ENCODE measurements at regions not wholly inside any gene's neighbourhood (a gene's known extent, or its start where the extent isn't known, plus 50 kb on each side); places are given as distances from the start of the nearest gene placed in this dataset.
"Not testable (repeated sequence)": the region's sequence is repeated elsewhere in the genome, so short reads cannot be mapped to it uniquely, and the experiment has no call there.

DNA sequence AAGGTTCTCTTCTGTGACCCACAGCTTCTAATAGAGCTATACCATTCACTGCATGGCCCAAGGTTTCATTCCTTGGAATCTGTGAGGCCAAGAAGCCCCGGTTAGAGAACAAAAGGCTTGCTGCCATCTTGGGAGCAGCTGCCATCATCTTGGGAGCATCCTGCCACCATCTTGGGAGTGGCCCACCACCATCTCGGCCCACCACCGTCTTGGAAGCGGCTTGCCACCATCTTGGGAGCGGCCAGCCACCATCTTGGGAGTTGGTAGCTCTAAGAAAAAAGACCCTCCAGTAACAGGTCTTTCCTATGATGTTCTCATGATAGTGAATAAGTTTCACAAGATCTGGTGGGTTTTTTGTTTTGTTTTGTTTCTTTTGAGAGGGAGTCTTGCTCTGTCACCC lies 703.9 kb upstream of the ANO3 start:
- H3K9me3 ChIP-seq (ENCODE audit: control extremely low read depth in 1 of 5, control insufficient read depth in 4 of 5, insufficient read depth in 2 of 5, low read depth in 1 of 5, low read length in 4 of 5), result no peaks in the 10 kb centered on the region
- H3K4me3 ChIP-seq (ENCODE audit: control insufficient read depth in 1 of 7, extremely low read depth in 1 of 7, insufficient read depth in 4 of 7, low read depth in 2 of 7, low read length in 6 of 7), result no peak overlapping the region
- H3K36me3 ChIP-seq (ENCODE audit: control insufficient read depth in 4 of 4, insufficient read depth in 4 of 4, low read length in 3 of 4), result no peaks in the 10 kb centered on the region
- POLR2A ChIA-PET, result no interaction called here
- WGBS (ENCODE audit: insufficient coverage), result 90% methylated on average over 5 of the region's 5 CpGs
- no peaks in the 10 kb centered on the region for H3K4me1 ChIP-seq (ENCODE audit: control extremely low read depth in 1 of 4, control insufficient read depth in 4 of 4, insufficient read depth in 4 of 4, low read length in 3 of 4)
- CTCF ChIA-PET, result interaction anchor here (1.1 kb wide), 1 partner anchor 25 kb away, joined by 3 read pairs; no protein-coding TSS in a partner anchor
- DNase-seq, result no peak
- H3K27ac ChIP-seq (ENCODE audit: insufficient read depth in 1 of 2, low read depth in 1 of 2, low read length in 2 of 2, poor library complexity in 1 of 2, severe bottlenecking in 2 of 2), result no peak overlapping the region
- H3K27me3 ChIP-seq (replicated peaks in 2 of 5; ENCODE audit: control insufficient read depth in 4 of 5, insufficient read depth in 5 of 5, low read length in 4 of 5), result no peaks in the 10 kb centered on the region

GRCh38 chr11:25633230-25633629 lies 698.7 kb upstream of the ANO3 start:
- WGBS (ENCODE audit: insufficient coverage), result no CpG with 5 or more reads among the region's 1 CpG
- CTCF ChIA-PET, result no interaction called here
- no peaks in the 10 kb centered on the region for H3K27me3 ChIP-seq (replicated peaks in 2 of 5; ENCODE audit: control insufficient read depth in 4 of 5, insufficient read depth in 5 of 5, low read length in 4 of 5)
- no peak overlapping the region for H3K27ac ChIP-seq (ENCODE audit: insufficient read depth in 1 of 2, low read depth in 1 of 2, low read length in 2 of 2, poor library complexity in 1 of 2, severe bottlenecking in 2 of 2)
- no peak for DNase-seq
- H3K4me1 ChIP-seq (ENCODE audit: control extremely low read depth in 1 of 4, control insufficient read depth in 4 of 4, insufficient read depth in 4 of 4, low read length in 3 of 4), result no peaks in the 10 kb centered on the region
- H3K9me3 ChIP-seq (ENCODE audit: control extremely low read depth in 1 of 5, control insufficient read depth in 4 of 5, insufficient read depth in 2 of 5, low read depth in 1 of 5, low read length in 4 of 5), result no peaks in the 10 kb centered on the region
- POLR2A ChIA-PET, result no interaction called here
- no peak overlapping the region for H3K4me3 ChIP-seq (ENCODE audit: control insufficient read depth in 1 of 7, extremely low read depth in 1 of 7, insufficient read depth in 4 of 7, low read depth in 2 of 7, low read length in 6 of 7)
- H3K36me3 ChIP-seq (ENCODE audit: control insufficient read depth in 4 of 4, insufficient read depth in 4 of 4, low read length in 3 of 4), result no peaks in the 10 kb centered on the region

- CTCF ChIA-PET; H3K4me3 ChIP-seq (ENCODE audit: control insufficient read depth in 1 of 7, extremely low read depth in 1 of 7, insufficient read depth in 4 of 7, low read depth in 2 of 7, low read length in 6 of 7); POLR2A ChIA-PET; DNase-seq; H3K4me1 ChIP-seq (ENCODE audit: control extremely low read depth in 1 of 4, control insufficient read depth in 4 of 4, insufficient read depth in 4 of 4, low read length in 3 of 4); H3K27me3 ChIP-seq (replicated peaks in 2 of 5; ENCODE audit: control insufficient read depth in 4 of 5, insufficient read depth in 5 of 5, low read length in 4 of 5); H3K9me3 ChIP-seq (ENCODE audit: control extremely low read depth in 1 of 5, control insufficient read depth in 4 of 5, insufficient read depth in 2 of 5, low read depth in 1 of 5, low read length in 4 of 5); H3K27ac ChIP-seq (ENCODE audit: insufficient read depth in 1 of 2, low read depth in 1 of 2, low read length in 2 of 2, poor library complexity in 1 of 2, severe bottlenecking in 2 of 2); H3K36me3 ChIP-seq (ENCODE audit: control insufficient read depth in 4 of 4, insufficient read depth in 4 of 4, low read length in 3 of 4): not testable (repeated sequence)
- 96% methylated on average over 12 of the region's 12 CpGs for WGBS (ENCODE audit: insufficient coverage)
These were observed 682.7 kb upstream of the ANO3 start for GRCh38 chr11:25649220-25649619.

- ChIA-PET CTCF (no interaction called here), POLR2A (no interaction called here)
- Histone ChIP-seq H3K4me1 (ENCODE audit: control extremely low read depth in 1 of 4, control insufficient read depth in 4 of 4, insufficient read depth in 4 of 4, low read length in 3 of 4) (no peaks in the 10 kb centered on the region), H3K36me3 (ENCODE audit: control insufficient read depth in 4 of 4, insufficient read depth in 4 of 4, low read length in 3 of 4) (no peaks in the 10 kb centered on the region), H3K9me3 (ENCODE audit: control extremely low read depth in 1 of 5, control insufficient read depth in 4 of 5, insufficient read depth in 2 of 5, low read depth in 1 of 5, low read length in 4 of 5) (no peaks in the 10 kb centered on the region), H3K4me3 (ENCODE audit: control insufficient read depth in 1 of 7, extremely low read depth in 1 of 7, insufficient read depth in 4 of 7, low read depth in 2 of 7, low read length in 6 of 7) (no peak overlapping the region), H3K27me3 (replicated peaks in 2 of 5; ENCODE audit: control insufficient read depth in 4 of 5, insufficient read depth in 5 of 5, low read length in 4 of 5) (no peaks in the 10 kb centered on the region), H3K27ac (ENCODE audit: insufficient read depth in 1 of 2, low read depth in 1 of 2, low read length in 2 of 2, poor library complexity in 1 of 2, severe bottlenecking in 2 of 2) (no peak overlapping the region)
- DNase-seq, result no peak
- WGBS (ENCODE audit: insufficient coverage), result no CpG with 5 or more reads among the region's 12 CpGs
These were observed 681.6 kb upstream of the ANO3 start for GRCh38 chr11:25650319-25650718.

- no CpG with 5 or more reads among the region's 2 CpGs for WGBS (ENCODE audit: insufficient coverage)
These were observed 676.3 kb upstream of the ANO3 start for GRCh38 chr11:25655636-25656035.

DNA sequence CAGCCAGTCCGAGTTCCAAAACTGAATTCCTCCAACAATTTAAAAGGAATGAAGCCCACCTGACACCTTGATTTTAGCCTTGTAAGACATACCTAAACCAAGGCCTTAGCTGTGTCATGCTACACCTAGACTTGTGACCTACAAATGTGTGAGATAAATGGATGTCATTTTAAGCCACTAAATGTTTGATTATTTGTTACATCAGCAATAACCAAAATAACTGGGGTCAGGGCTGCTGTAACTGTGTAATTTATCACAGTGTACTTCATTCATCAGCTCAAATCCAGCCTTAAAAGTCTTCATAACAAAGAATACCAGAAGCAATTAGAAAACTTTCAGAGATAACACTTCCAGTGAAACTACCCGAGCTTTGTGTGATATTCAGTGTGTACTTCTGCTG lies 673.0 kb upstream of the ANO3 start:
- no peaks in the 10 kb centered on the region for H3K36me3 ChIP-seq (ENCODE audit: control insufficient read depth in 4 of 4, insufficient read depth in 4 of 4, low read length in 3 of 4)
- DNase-seq, result no peak
- H3K4me1 ChIP-seq (ENCODE audit: control extremely low read depth in 1 of 4, control insufficient read depth in 4 of 4, insufficient read depth in 4 of 4, low read length in 3 of 4), result no peaks in the 10 kb centered on the region
- no peak overlapping the region for H3K27ac ChIP-seq (ENCODE audit: insufficient read depth in 1 of 2, low read depth in 1 of 2, low read length in 2 of 2, poor library complexity in 1 of 2, severe bottlenecking in 2 of 2)
- no peaks in the 10 kb centered on the region for H3K27me3 ChIP-seq (replicated peaks in 2 of 5; ENCODE audit: control insufficient read depth in 4 of 5, insufficient read depth in 5 of 5, low read length in 4 of 5)
- no peak overlapping the region for H3K4me3 ChIP-seq (ENCODE audit: control insufficient read depth in 1 of 7, extremely low read depth in 1 of 7, insufficient read depth in 4 of 7, low read depth in 2 of 7, low read length in 6 of 7)
- WGBS (ENCODE audit: insufficient coverage), result no CpG with 5 or more reads among the region's 2 CpGs
- POLR2A ChIA-PET, result no interaction called here
- H3K9me3 ChIP-seq (ENCODE audit: control extremely low read depth in 1 of 5, control insufficient read depth in 4 of 5, insufficient read depth in 2 of 5, low read depth in 1 of 5, low read length in 4 of 5), result no peaks in the 10 kb centered on the region
- CTCF ChIA-PET, result no interaction called here

More at GRCh38 chr11:25655636-25656035, 676.3 kb upstream of the ANO3 start:
- H3K27ac ChIP-seq (ENCODE audit: insufficient read depth in 1 of 2, low read depth in 1 of 2, low read length in 2 of 2, poor library complexity in 1 of 2, severe bottlenecking in 2 of 2), result no peak overlapping the region
- H3K4me3 ChIP-seq (ENCODE audit: control insufficient read depth in 1 of 7, extremely low read depth in 1 of 7, insufficient read depth in 4 of 7, low read depth in 2 of 7, low read length in 6 of 7), result no peak overlapping the region
- no peaks in the 10 kb centered on the region for H3K27me3 ChIP-seq (replicated peaks in 2 of 5; ENCODE audit: control insufficient read depth in 4 of 5, insufficient read depth in 5 of 5, low read length in 4 of 5)
- no peaks in the 10 kb centered on the region for H3K9me3 ChIP-seq (ENCODE audit: control extremely low read depth in 1 of 5, control insufficient read depth in 4 of 5, insufficient read depth in 2 of 5, low read depth in 1 of 5, low read length in 4 of 5)
- ChIA-PET POLR2A (no interaction called here), CTCF (no interaction called here)
- no peaks in the 10 kb centered on the region for H3K36me3 ChIP-seq (ENCODE audit: control insufficient read depth in 4 of 4, insufficient read depth in 4 of 4, low read length in 3 of 4)
- no peaks in the 10 kb centered on the region for H3K4me1 ChIP-seq (ENCODE audit: control extremely low read depth in 1 of 4, control insufficient read depth in 4 of 4, insufficient read depth in 4 of 4, low read length in 3 of 4)
- no peak for DNase-seq

DNA sequence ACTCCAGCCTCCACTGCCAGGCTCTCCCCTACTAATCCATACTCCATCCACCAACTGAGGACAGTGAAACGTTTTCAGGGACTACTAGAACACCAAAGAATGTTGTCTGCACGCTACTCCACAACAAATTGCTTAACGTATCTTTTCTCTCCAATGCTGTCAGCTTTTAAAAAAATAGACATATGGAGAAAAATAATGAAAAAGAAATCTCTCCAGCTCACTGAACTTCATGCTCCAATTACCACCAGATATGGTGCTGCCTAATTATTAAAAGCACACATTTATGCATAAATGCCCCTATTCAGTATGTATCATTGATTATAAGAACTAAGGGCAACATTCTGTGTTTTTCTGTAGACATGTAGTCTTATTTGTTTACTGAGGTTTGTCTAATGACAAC lies 672.2 kb upstream of the ANO3 start:
- H3K4me3 ChIP-seq (ENCODE audit: control insufficient read depth in 1 of 7, extremely low read depth in 1 of 7, insufficient read depth in 4 of 7, low read depth in 2 of 7, low read length in 6 of 7), result no peak overlapping the region
- no peaks in the 10 kb centered on the region for H3K9me3 ChIP-seq (ENCODE audit: control extremely low read depth in 1 of 5, control insufficient read depth in 4 of 5, insufficient read depth in 2 of 5, low read depth in 1 of 5, low read length in 4 of 5)
- H3K4me1 ChIP-seq (ENCODE audit: control extremely low read depth in 1 of 4, control insufficient read depth in 4 of 4, insufficient read depth in 4 of 4, low read length in 3 of 4), result no peaks in the 10 kb centered on the region
- CTCF ChIA-PET, result no interaction called here
- WGBS (ENCODE audit: insufficient coverage), result no CpG with 5 or more reads among the region's 3 CpGs
- H3K27ac ChIP-seq (ENCODE audit: insufficient read depth in 1 of 2, low read depth in 1 of 2, low read length in 2 of 2, poor library complexity in 1 of 2, severe bottlenecking in 2 of 2), result no peak overlapping the region
- POLR2A ChIA-PET, result no interaction called here
- no peaks in the 10 kb centered on the region for H3K36me3 ChIP-seq (ENCODE audit: control insufficient read depth in 4 of 4, insufficient read depth in 4 of 4, low read length in 3 of 4)
- no peaks in the 10 kb centered on the region for H3K27me3 ChIP-seq (replicated peaks in 2 of 5; ENCODE audit: control insufficient read depth in 4 of 5, insufficient read depth in 5 of 5, low read length in 4 of 5)
- DNase-seq, result no peak

DNA sequence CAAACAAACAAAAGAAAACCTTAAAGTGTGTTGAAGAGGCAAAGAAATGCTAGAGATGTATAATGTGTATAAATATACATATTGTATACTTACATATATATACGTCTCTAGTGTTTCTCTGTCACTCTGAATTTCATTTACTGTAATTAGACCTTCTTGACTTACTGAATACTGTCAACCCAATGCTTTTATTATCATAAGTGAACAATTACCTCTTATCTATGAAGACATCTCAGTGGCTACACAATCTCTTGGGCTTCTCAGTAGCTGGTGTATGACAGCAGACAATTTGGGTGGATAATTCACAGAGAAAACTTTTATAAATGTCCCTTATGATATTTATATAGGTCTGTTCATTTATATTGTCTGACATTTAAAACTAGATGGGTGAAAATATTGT lies 664.1 kb upstream of the ANO3 start:
- WGBS (ENCODE audit: insufficient coverage), result no CpG with 5 or more reads among the region's 1 CpG
- no peak for DNase-seq
- Histone ChIP-seq H3K27me3 (replicated peaks in 2 of 5; ENCODE audit: control insufficient read depth in 4 of 5, insufficient read depth in 5 of 5, low read length in 4 of 5) (no peaks in the 10 kb centered on the region), H3K4me3 (ENCODE audit: control insufficient read depth in 1 of 7, extremely low read depth in 1 of 7, insufficient read depth in 4 of 7, low read depth in 2 of 7, low read length in 6 of 7) (no peak overlapping the region), H3K36me3 (ENCODE audit: control insufficient read depth in 4 of 4, insufficient read depth in 4 of 4, low read length in 3 of 4) (no peaks in the 10 kb centered on the region), H3K4me1 (ENCODE audit: control extremely low read depth in 1 of 4, control insufficient read depth in 4 of 4, insufficient read depth in 4 of 4, low read length in 3 of 4) (no peaks in the 10 kb centered on the region), H3K27ac (ENCODE audit: insufficient read depth in 1 of 2, low read depth in 1 of 2, low read length in 2 of 2, poor library complexity in 1 of 2, severe bottlenecking in 2 of 2) (no peak overlapping the region), H3K9me3 (ENCODE audit: control extremely low read depth in 1 of 5, control insufficient read depth in 4 of 5, insufficient read depth in 2 of 5, low read depth in 1 of 5, low read length in 4 of 5) (no peaks in the 10 kb centered on the region)
- POLR2A ChIA-PET, result no interaction called here
- CTCF ChIA-PET, result no interaction called here
